Endometrial microvascular endothelial cells (primary cell): ENCODE measurements at regions not wholly inside any gene's neighbourhood (a gene's known extent, or its start where the extent isn't known, plus 50 kb on each side); places are given as distances from the start of the nearest gene placed in this dataset.
"Not testable (repeated sequence)": the region's sequence is repeated elsewhere in the genome, so short reads cannot be mapped to it uniquely, and the experiment has no call there.

ENCODE experiments used
- in situ Hi-C: cut with HindIII; loops from 2 replicates; pipeline ENCODE4 v1.10.0; 2017; ENCODE audit warnings: low sequenced_read_pairs, low pct_unique_long_range_greater_than_20kb; ENCODE audit errors: inconsistent ontology term

DNA sequence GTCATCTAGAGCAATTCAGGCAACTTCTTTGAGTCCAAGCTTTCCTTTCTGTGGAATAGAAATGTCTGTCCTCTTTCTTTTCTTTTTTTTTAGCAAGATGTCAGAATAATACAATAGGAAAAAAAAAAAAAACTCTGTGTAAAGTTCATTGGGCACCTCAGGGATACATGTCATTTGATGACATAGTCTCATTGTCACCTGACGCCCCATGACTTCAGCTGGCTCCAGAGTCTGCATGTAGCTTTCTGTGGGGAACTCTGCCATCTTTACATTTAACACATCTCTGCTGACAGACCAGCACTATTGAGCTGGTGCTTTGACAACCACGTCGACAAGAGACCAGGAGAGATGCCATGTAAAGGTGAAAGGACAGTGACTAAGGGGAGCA, 172.5 kb upstream of the KLF7 start:
- in situ Hi-C loops, result loop anchor here (10.0 kb wide), 1 partner anchor 153 kb away; no protein-coding TSS in a partner anchor

DNA sequence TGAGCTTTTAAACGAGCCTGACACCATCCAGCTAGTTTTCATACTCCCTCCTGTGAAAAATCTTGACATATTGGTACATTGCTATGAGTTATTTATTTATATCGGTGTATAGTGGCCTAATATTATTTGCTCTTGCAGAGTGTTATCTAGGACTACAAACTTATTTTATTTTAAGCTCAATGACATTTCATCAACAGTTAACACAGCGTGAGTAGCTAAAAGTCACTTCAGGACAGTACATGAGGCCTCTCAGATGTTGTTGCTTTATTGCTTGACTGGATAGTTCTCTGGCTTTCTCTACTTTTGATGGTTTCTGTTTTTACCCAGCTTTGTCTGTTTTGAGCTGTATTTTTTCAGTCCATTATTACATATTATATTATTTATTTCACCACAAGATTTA, 172.9 kb upstream of the KLF7 start:
- in situ Hi-C loops, result loop anchor here (10.0 kb wide), 1 partner anchor 154 kb away; no protein-coding TSS in a partner anchor

DNA sequence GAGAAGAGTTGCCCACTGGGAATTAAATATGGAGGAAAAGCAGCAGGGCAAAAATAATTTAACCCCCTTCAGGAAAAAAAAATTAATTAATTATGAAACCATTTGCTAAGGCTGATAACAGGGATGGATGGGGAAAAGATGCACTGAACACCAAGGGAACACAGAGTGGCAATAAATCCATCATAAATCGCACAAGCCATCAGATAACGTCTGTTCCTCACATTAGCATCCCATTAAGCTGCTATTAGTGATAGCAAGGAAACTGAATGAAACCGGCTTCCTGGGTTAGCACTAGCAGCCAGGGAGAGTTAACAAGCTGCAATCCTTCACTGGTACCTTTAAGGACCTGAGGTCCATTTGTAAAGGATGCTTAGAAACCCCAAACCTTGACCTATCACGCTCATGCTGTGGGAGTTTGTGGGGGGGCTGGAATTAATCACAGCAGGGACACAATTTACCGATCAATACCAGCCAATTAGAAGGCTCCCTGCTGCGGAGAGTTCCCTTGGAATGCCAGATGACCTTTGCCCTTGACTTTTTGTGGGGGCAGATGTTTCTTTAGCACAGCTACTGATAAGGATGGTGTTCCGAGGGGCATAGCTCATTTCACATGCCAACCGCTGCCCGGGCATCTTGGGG, 175.5 kb upstream of the KLF7 start:
- in situ Hi-C loops, result no loop called here

DNA sequence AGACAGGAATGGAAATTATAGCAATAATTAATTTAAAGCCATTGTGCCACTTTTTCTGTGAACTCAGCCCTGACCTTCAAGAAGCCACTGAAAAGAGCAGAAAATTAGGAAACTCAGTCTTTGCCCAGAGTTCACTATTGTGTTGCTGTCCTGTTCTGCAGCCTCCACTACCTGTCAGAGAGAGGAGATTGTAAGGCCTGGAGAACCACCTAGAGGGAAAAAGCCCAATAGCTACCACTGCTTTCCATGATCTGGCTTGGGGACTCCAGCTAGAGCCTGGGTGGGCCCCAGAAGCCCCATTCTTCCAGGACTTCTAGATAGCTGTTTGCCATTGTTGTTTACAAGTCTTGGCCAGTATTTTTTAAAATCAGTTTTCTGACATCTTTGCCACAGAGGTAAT, 176.1 kb upstream of the KLF7 start:
- in situ Hi-C loops, result no loop called here

DNA sequence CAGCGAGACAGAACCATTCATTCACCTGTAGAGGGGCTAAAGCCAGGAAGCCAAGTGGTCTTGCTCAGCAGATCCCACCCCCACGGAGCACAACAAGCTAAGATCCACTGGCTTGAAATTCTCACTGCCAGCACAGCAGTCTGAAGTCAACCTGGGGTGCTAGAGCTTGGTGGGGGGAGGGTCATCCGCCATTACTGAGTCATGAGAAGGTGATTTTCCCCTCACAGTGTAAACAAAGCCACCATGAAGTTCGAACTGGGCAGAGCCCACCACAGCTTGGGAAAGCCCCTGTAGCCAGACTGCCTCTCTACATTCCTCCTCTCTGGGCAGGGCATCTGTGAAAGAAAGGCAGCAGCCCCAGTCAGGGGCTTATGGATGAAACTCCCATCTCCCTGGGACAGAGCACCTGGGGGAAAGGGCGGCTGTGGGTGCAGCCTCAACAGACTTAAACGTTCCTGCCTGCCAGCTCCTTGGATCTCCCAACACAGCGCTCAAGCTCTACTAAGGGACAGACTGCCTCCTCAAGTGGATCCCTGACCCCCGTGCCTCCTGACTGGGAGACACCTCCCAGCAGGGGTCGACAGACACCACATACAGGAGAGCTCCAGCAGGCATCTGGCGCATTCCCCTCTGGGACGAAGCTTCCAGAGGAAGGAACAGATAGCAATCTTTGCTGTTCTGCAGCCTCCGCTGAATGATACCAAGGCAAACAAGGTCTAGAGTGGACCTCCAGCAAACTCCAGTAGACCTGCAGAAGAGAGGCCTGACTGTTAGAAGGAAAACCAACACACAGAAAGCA, 179.0 kb upstream of the KLF7 start:
- in situ Hi-C loops, result not testable (repeated sequence)

DNA sequence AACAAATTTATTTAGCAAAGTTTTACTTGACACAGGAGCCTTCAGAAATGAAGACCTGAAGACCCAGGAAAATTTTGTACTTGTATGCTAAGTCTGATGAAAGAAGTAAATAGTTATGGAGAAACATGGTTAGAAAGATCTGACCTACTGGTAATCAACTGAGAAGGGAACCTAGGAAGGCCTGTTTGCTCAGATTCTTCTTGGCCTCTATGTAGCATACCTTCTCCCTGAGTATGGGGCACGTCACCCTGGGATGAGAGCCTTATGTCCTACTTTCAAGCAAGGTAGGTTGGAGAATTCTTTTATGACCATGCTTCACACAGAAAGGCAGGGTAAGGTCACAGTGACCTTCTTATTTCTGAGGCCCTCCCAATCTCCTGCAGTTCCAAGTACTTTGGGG, 178.6 kb upstream of the CREB1 start:
- in situ Hi-C loops, result no loop called here

DNA sequence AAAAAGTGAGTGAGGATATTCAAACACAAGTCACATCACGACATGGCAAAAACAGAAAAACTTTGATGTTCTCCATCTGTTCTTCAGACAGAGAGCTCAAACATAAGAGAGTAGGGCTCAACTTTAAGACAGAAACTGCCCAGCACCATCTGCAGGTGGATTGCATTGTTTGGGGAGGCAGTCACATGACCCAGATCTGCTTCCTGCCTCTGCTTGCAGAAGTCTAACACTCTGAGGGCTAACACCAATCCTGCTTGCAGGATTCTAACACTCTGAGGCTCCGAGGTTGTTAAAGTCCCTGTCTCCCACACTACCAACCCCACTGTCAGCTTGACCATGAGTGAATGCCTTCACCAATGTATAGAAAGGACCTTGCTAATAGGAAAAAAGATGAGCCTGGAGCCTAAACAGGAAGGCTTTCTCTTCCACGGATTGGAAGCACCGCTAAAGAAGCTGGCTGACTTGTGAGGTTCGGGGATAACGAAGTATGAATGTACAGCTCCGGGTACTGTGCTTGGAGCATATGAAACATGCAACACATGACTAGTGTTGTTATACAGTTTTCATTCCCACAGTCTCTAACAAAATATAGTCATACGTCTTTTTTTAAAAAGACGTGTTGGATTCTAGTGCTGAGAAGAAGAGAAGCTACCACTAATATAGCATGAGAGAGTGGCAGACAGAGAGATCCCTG, 176.6 kb upstream of the CREB1 start:
- in situ Hi-C loops, result no loop called here

DNA sequence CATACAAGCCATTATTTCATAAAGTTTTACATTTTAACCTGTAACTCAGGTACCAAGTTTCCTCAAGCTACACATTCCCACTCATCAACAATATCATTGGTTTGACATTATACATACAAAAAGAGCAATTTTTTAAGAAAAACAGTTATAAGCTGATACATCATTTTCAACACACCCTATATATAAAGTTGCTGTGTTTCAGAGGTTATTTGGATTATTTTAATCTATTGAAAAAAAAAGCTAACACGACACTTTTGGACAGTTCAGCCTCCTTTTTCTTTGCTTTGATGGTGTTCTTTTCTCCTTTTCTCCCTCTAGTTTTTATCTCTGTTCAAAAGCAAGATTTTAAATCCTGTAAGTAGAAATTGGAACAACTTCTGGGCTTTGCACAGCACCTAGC, 175.9 kb upstream of the CREB1 start:
- in situ Hi-C loops, result no loop called here

DNA sequence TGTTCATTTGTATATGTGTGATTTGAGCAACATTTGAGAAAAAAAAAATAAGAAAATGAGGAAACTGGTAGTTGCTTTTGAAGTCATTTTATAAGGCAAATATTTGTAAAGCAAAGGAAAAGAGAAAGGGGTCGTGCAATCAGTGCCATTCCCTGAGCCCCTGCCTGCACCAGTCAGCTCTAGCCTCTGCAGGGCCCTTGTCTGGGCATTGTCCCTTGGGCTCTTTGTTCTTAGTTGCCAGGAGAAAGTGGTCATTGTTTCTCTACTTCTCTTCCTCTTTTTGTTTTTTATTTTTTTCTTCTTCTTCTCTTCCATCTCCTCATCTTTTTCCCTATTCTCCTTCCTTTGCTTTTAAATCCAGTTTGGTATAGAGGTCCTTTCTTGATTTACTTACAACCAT, 175.3 kb upstream of the CREB1 start:
- in situ Hi-C loops, result no loop called here

DNA sequence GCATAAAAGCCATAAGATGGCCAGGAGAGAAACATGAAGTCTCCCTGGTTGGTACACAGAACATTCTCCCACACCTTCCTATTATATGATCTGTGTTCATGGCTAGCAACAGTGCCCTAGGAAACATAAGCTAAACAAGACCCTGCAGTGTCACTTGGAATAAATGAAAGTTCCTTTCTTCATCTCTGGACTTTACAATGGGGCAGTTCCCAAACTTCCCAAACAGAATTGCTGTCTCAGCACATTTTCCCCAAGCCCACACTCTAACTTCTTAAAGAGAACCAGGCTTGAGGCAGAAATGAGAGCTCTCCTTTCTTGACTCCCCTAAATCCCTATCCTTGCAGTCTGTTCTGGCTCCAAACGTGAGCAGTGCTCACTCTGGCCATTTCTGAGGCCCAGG, 173.2 kb upstream of the CREB1 start:
- in situ Hi-C loops, result no loop called here

DNA sequence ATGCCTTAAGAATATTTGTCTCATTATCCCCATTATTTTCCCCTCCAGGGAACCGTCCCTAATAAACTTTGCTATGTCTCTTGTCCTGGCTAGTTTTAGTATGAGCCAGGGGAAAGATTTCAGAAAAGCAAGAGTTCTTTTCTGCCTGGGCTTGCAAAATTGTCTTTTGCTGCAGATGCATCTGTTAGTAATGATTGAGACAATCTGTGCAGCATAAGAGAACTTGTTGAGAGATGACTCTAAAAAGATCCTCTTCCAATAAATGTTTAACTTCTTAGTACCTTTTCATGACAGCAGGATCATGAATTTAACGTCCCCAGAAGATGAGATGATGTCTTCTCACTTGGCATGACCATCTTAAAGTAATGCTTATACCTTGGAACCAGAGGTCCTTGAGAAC, 172.5 kb upstream of the CREB1 start:
- in situ Hi-C loops, result no loop called here

DNA sequence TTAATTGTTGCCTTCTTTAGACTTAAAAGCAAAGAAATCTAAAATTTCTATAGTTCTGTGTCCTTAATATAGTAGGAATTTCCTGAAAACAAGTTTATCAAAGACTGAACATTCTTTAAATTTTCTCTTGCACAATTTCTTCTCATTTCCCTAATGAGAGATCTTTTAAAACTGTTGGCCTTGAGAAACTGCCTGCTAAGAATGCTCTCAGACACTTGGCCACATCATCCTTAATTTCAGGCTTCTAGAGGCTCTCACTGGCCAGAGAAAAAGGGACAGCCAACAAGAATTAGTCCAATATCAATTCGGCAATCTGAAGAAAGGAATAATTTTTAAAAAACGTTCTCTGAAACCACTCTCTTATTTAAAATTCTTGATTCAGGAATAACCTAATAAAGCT, 167.0 kb upstream of the CREB1 start:
- in situ Hi-C loops, result no loop called here

DNA sequence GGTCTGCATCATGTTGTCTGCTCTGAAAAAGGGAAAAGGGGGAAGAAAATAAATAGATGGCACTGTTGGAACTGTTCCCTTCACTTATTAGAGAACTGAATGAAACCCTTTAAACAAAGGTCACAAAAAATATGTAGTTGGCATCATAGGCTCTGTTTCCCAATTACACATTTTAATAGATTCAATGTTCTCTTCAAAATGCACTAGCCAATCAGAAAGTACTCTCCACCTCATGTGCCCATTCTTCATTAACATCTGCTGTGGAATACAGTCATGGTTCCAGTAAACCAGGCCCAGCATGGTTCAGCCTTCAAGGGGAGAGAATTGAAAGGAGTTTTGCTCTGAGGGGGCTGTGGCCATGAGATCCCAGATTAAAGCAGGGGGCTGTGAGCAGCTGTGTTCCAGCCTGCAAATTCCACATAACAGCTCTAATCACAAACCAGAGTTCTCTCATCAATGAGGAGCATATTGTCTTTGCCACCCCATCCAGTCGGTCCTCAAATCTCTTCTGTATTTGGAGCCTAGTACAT, 165.9 kb upstream of the CREB1 start:
- in situ Hi-C loops, result no loop called here

DNA sequence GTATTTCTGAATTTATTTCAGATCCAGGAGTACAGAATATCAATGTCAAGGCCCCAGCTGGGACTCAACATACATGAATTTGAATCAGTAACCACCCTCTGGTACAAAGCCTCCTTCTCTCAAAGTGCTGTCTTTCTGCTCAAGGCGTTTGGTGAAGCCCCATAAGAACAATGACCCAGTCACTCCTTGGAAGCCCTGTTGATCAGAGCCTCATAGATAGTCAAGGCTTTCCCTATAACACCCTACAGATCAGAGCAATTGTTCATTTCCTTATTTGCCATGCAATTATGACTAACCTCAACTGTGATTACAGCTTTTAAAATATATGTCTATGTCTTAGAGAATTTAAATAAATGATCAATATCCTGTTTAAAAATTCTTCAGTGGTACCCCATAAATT, 159.1 kb upstream of the CREB1 start:
- in situ Hi-C loops, result no loop called here

DNA sequence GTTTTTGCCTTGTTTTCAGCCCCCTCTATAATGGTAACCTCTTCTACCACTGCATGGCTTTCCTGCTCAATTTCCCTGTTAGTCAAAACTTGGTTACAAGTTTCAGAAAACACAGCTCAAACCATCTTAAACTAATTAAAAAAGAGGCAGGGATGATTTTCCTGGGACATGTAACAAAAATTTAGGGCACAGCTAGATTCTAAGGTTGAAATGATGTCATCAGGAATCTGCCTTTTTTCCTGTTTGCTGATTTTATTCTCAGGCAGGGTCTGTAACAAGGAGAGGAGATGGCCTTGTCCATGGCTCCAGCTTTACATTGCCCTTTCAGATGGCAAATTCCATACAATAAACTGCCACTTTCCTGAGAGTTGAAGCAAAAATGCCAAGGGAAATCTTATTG, 157.9 kb upstream of the CREB1 start:
- in situ Hi-C loops, result no loop called here

DNA sequence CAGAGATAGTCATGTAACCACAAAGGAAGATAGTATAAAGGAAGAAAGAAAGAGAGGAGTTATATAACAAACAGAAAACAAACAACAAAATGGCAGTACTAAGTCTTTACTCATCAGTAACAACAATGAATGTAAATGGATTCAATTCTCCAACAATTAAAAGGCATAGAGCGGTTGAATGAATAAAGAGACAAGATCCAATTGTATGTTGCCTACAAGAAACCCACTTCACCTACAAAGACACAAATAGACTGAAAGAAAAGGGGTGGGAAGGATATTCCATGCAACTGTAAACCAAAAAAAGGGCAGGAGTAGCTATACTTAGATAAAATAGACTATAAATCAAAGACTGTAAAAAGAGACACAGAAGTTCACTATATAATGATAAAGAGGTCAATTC, 157.3 kb upstream of the CREB1 start:
- in situ Hi-C loops, result no loop called here

DNA sequence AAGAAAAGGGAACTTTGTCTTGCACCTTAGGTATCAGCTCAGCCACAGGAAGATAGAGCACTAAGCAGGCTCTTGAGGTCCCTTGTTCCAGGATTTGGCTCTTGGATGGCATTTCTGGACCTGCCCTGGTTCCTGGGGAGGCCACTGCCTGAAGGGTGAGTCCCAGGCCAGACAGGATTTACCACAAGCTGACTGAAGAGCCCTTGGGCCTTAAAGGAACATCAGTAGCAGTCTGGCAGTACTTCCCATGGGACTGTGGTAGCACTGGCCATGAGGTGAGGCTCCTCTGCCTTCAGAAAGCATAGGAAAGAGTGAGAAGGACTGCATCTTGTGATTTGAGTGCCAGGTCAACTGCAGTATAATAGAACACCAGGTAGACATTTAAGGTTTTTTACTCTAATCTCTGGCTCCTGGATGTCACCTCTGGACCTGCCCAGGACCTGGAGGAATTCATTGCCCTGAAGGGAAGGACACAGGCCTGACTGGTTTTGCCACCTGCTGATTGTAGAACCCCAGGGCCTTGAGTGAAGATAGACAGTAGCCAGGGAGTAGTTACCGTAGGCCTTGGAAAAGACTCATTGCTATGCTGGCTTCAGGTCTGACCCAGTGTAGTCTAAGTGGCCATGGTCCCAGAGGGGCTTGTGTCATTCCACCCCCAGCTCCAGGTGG, 154.4 kb upstream of the CREB1 start:
- in situ Hi-C loops, result no loop called here

DNA sequence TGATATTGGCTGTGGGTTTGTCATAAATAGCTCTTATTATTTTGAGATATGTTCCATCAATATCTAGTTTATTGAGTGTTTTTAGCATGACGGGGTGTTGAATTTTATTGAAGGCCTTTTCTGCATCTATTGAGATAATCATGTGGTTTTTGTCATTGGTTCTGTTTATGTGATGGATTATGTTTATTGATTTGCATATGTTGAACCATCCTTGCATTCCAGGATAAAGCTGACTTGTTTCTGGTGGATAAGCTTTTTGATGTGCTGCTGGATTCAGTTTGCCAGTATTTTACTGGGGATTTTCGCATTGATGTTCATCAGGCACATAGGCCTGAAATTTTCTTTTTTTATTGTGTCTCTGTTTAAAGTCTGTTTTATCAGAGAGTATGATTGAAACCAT, 151.1 kb upstream of the CREB1 start:
- in situ Hi-C loops, result not testable (repeated sequence)

DNA sequence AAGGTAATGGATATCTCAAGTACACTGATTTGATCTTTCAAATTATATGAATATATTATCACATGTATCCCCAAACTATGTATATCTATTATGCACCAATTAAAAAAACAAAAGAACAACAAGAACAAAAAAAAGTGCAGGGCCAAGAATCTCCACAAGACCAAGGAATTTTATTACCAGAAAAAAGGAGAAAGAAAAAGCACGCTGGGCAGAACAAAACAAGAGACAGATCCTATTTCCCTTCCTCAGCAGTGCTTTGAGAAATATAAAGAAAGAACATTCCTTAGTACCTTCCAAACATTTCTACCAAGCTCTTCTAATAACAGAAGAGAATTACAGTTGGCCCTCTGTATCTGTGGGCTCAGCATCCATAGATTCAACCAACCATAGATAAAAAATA, 144.7 kb upstream of the CREB1 start:
- in situ Hi-C loops, result no loop called here
